Thoracic aorta (tissue), 2 donors: ENCODE measurements at regions not wholly inside any gene's neighbourhood (a gene's known extent, or its start where the extent isn't known, plus 50 kb on each side); places are given as distances from the start of the nearest gene placed in this dataset.

Experiments
- ATAC-seq: fragments of 150-250 bp; one replicate; pipeline ENCODE4 v1.8.0; 2017; ENCODE audit warnings: low read depth; ENCODE audit not compliant: insufficient number of reproducible peaks, low FRiP score
- DNase-seq: peaks from one replicate; pipeline ENCODE4 v3.0.0-alpha.2; 2020; ENCODE audit warnings: low spot score
- H3K27ac ChIP-seq, 2 donors: fragments of 200-600 bp; sonication (generic); 1 replicate in 1 of 2; 2 replicates in 1 of 2; pipeline ENCODE4 v1.5.1; 2016; ENCODE audit warnings: mild to moderate bottlenecking in 2 of 2, moderate library complexity in 2 of 2
- H3K27me3 ChIP-seq: fragments of 200-600 bp; sonication (generic); replicated peaks from 2 replicates; pipeline ENCODE4 v1.6.0; 2016; ENCODE audit warnings: mild to moderate bottlenecking; ENCODE audit not compliant: insufficient read depth
- H3K36me3 ChIP-seq: fragments of 200-600 bp; sonication (generic); one replicate; pipeline ENCODE4 v1.5.1; 2016
- H3K4me1 ChIP-seq, 2 donors: fragments of 200-600 bp; sonication (generic); 1 replicate in 1 of 2; 2 replicates in 1 of 2; pipeline versions ENCODE4 v1.5.1 to v1.6.0; 2016; ENCODE audit warnings: low read depth in 2 of 2, mild to moderate bottlenecking in 1 of 2; ENCODE audit not compliant: control insufficient read depth in 1 of 2
- H3K4me3 ChIP-seq: fragments of 200-600 bp; sonication (generic); 2 replicates; pipeline ENCODE4 v1.5.1; 2016; ENCODE audit warnings: mild to moderate bottlenecking
- H3K9me3 ChIP-seq: fragments of 200-600 bp; sonication (generic); 2 replicates; pipeline ENCODE4 v1.5.1; 2016
- TF ChIP-seq, protein P1 (sequence below): fragments of 200-600 bp; sonication (generic); IDR thresholded peaks from one replicate; pipeline ENCODE4 v1.5.1; 2019; ENCODE audit warnings: antibody characterized with exemption

DNA sequence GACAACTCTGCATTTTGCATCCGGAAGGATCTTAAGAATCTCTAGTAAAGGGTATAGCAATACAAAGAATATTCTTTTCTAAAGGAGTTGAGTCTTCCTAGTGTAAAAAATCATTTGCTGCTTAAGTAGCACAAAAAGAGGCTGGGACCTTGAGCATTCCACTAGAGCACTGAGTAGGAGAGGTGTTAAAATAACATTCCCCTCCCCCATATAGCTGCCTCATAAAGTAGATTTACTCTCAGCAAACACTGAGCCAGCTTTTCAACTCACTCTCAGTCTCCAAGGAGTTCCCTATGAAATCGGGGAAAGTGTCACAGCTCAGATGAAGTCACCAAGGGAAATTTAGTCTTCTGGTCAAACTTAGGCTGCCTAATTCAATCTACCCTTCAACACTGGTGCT, 592.7 kb downstream of the ETNK1 start:
- TF ChIP-seq, protein P1, sequence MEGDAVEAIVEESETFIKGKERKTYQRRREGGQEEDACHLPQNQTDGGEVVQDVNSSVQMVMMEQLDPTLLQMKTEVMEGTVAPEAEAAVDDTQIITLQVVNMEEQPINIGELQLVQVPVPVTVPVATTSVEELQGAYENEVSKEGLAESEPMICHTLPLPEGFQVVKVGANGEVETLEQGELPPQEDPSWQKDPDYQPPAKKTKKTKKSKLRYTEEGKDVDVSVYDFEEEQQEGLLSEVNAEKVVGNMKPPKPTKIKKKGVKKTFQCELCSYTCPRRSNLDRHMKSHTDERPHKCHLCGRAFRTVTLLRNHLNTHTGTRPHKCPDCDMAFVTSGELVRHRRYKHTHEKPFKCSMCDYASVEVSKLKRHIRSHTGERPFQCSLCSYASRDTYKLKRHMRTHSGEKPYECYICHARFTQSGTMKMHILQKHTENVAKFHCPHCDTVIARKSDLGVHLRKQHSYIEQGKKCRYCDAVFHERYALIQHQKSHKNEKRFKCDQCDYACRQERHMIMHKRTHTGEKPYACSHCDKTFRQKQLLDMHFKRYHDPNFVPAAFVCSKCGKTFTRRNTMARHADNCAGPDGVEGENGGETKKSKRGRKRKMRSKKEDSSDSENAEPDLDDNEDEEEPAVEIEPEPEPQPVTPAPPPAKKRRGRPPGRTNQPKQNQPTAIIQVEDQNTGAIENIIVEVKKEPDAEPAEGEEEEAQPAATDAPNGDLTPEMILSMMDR = no peak
- H3K4me1 ChIP-seq = no peaks in the 10 kb centered on the region
- H3K4me3 ChIP-seq = no peak overlapping the region
- peaks cover 9% of the 10 kb centered on the region for H3K9me3 ChIP-seq
- H3K27me3 ChIP-seq = no peaks in the 10 kb centered on the region
- no peak overlapping the region for H3K27ac ChIP-seq
- H3K36me3 ChIP-seq = no peaks in the 10 kb centered on the region
- DNase-seq (no peak), ATAC-seq (no peak)

DNA sequence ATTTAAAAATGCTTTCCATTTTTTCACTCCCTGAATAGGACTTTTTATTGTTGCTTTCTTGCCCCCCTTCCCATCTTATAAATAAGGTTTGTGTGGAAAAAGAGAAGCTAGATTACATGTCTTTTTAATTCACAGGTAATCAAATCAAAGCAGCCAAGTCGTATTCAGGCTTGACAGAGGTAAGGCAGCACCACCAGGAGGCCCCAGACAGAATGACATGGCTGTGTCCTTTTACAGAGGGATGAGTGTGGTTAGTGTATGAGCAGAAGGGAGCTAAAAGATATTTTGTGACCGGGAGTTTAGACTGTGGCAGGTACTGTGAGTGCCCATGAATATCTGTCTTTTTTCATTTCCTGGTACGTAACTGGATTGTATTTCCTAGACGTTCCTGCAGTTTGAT, 596.1 kb downstream of the ETNK1 start:
- ATAC-seq = no peak

DNA sequence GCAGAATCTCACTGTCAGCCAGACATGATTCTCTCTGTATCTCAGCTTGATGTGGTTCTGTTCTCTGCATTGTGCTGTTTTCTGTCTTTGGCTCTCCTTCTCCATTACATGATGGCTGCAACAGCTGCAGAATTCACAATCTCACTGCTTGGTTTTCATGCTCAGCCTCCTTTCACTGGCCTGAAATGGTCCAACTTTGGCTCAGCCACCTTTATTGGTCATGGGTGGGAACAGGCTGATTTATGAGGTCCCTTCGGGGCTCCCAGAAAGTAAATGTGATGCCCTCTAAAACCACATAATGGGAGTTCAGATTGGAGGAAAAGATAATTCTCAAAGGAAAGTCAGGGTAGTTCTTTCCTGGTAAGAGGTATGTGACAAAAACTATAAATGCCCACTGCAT, 597.0 kb downstream of the ETNK1 start:
- TF ChIP-seq, protein P1 = no peak
- H3K9me3 ChIP-seq = no peaks in the 10 kb centered on the region
- no peaks in the 10 kb centered on the region for H3K27me3 ChIP-seq
- H3K4me3 ChIP-seq = no peak overlapping the region
- ATAC-seq (no peak), DNase-seq (no peak)
- no peak overlapping the region for H3K27ac ChIP-seq
- no peaks in the 10 kb centered on the region for H3K36me3 ChIP-seq
- peaks cover 12 to 19% of the 10 kb centered on the region in 2 donors for H3K4me1 ChIP-seq

More for the DNA sequence above, 596.1 kb downstream of the ETNK1 start:
- no peak for DNase-seq
- no peak overlapping the region for H3K27ac ChIP-seq
- H3K36me3 ChIP-seq = no peaks in the 10 kb centered on the region
- H3K27me3 ChIP-seq = no peaks in the 10 kb centered on the region
- no peak overlapping the region for H3K4me3 ChIP-seq
- peaks cover 11 to 14% of the 10 kb centered on the region in 2 donors for H3K4me1 ChIP-seq
- TF ChIP-seq, protein P1 = no peak
- H3K9me3 ChIP-seq = no peaks in the 10 kb centered on the region

DNA sequence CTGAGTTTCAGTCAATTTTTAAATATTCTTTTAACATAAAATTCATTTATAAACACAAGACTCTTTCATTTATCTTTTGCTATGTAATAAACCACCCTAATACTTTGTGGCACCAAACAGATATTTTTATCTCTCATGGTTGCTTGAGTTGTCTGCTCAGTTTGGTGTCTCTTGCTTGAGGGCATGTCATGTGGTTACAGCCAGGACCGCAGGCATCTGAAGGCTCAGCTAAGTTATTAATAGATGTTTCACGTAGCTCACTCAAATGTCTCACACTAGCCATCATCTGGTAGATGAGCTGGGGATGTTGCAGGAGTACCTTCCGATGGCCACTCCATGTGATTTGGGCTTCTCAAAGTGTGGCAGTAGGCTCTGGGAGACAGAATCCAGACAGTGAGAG, 597.8 kb downstream of the ETNK1 start:
- ATAC-seq = no peak
- H3K9me3 ChIP-seq = no peaks in the 10 kb centered on the region
- TF ChIP-seq, protein P1 = no peak

DNA sequence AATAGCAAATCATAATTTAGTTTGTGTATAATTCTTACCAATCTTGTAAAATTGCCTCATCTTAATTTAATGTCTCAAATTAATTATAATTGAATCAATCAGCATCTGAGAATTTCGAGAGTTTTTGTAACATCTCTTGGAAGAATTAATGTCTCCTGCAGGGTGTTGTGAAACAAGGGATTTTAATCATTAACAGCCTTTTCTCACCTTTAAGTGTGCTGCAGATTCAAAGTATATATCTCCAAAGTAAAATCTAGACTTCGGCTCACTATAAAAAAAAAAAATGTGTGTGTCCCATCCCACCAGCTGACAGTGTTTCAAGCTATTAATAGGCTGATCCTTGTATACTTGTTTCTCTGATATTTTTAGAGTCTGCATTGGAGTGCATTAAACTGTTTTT, 603.1 kb downstream of the ETNK1 start:
- TF ChIP-seq, protein P1 = no peak
- DNase-seq = no peak
- no peak for ATAC-seq

More for the DNA sequence above, 597.8 kb downstream of the ETNK1 start:
- no peak for DNase-seq
- Histone ChIP-seq H3K4me1 (peaks cover 12 to 19% of the 10 kb centered on the region in 2 donors), H3K27ac (no peak overlapping the region), H3K4me3 (no peak overlapping the region), H3K36me3 (no peaks in the 10 kb centered on the region), H3K27me3 (no peaks in the 10 kb centered on the region)

More for the DNA sequence above, 603.1 kb downstream of the ETNK1 start:
- H3K27ac ChIP-seq = no peak overlapping the region
- no peak overlapping the region for H3K4me3 ChIP-seq
- H3K36me3 ChIP-seq = no peaks in the 10 kb centered on the region
- H3K4me1 ChIP-seq = peaks cover 12 to 23% of the 10 kb centered on the region in 2 donors
- H3K27me3 ChIP-seq = no peaks in the 10 kb centered on the region
- H3K9me3 ChIP-seq = no peaks in the 10 kb centered on the region
